GM21390 (cell line): ENCODE measurements at regions not wholly inside any gene's neighbourhood (a gene's known extent, or its start where the extent isn't known, plus 50 kb on each side); places are given as distances from the start of the nearest gene placed in this dataset.

Experiments used
- ATAC-seq: cut with Tn5 transposase; IDR thresholded peaks from one replicate; pipeline ENCODE4 v1.9.1; 2021; ENCODE audit not compliant: unreplicated experiment

GRCh38 chr13:77425705-77426104 is 98.8 kb upstream of the MYCBP2 start:
- no peak for ATAC-seq

- no peak for ATAC-seq
Measured at GRCh38 chr13:77423296-77423695, 96.4 kb upstream of the MYCBP2 start.

- no peak for ATAC-seq
Measured at GRCh38 chr13:77422724-77423123, 95.8 kb upstream of the MYCBP2 start.

- ATAC-seq, result no peak
Measured at GRCh38 chr13:77417897-77418296, 91.0 kb upstream of the MYCBP2 start.

GRCh38 chr13:77416666-77417212 is 89.8 kb upstream of the MYCBP2 start:
- ATAC-seq, result no peak

GRCh38 chr13:77415253-77416071 is 88.6 kb upstream of the MYCBP2 start:
- ATAC-seq, result peak; percentile 90

- ATAC-seq, result no peak
Measured at GRCh38 chr13:77412860-77413259, 86.0 kb upstream of the MYCBP2 start.

- no peak for ATAC-seq
Measured at GRCh38 chr13:77412116-77412635, 85.3 kb upstream of the MYCBP2 start.

GRCh38 chr13:77409412-77409811 is 82.5 kb upstream of the MYCBP2 start:
- no peak for ATAC-seq

GRCh38 chr13:77406644-77407440 is 79.9 kb upstream of the MYCBP2 start:
- no peak for ATAC-seq

- ATAC-seq, result no peak
Measured at GRCh38 chr13:77398825-77399620, 72.1 kb upstream of the MYCBP2 start.

GRCh38 chr13:77397636-77398035 is 70.7 kb upstream of the MYCBP2 start:
- ATAC-seq, result no peak

- no peak for ATAC-seq
Measured at GRCh38 chr13:77391475-77391874, 64.6 kb upstream of the MYCBP2 start.

- ATAC-seq, result no peak
Measured at GRCh38 chr13:77390391-77390790, 63.5 kb upstream of the MYCBP2 start.

GRCh38 chr13:77389625-77390000 is 62.7 kb upstream of the MYCBP2 start:
- ATAC-seq, result peak; percentile 71

GRCh38 chr13:77388944-77389624 is 62.2 kb upstream of the MYCBP2 start:
- no peak for ATAC-seq

GRCh38 chr13:77387607-77388200 is 60.8 kb upstream of the MYCBP2 start:
- no peak for ATAC-seq

- peak; percentile 68 for ATAC-seq
Measured at GRCh38 chr13:77386880-77387606, 60.1 kb upstream of the MYCBP2 start.

GRCh38 chr13:77386046-77386445 is 59.2 kb upstream of the MYCBP2 start:
- ATAC-seq, result no peak
